ENCODE measurements at regions not wholly inside any gene's neighbourhood (a gene's known extent, or its start where the extent isn't known, plus 50 kb on each side); places are given as distances from the start of the nearest gene placed in this dataset.

- TF ChIP-seq CHD1 (IDR thresholded peaks at IDR 0.05; ENCODE audit: low read depth, low read length) (no peak), NFE2L2 (IDR thresholded peaks at IDR 0.05; ENCODE audit: low read depth, low read length) (no peak), BHLHE40 (IDR thresholded peaks at IDR 0.05; ENCODE audit: low read depth, low read length) (no peak), RAD21 (IDR thresholded peaks at IDR 0.05; ENCODE audit: low read length) (no peak), POLR2A (IDR thresholded peaks at IDR 0.05; ENCODE audit: low read depth, low read length) (no peak), MAFK (IDR thresholded peaks at IDR 0.05; ENCODE audit: low read depth, low read length) (no peak), RFX5 (IDR thresholded peaks at IDR 0.05; ENCODE audit: low read depth, low read length) (no peak), FOS (IDR thresholded peaks at IDR 0.05; ENCODE audit: low read depth, low read length) (no peak), CEBPB (IDR thresholded peaks at IDR 0.05; ENCODE audit: low read depth, low read length) (no peak), MXI1 (IDR thresholded peaks at IDR 0.05; ENCODE audit: borderline replicate concordance, low read depth, low read length) (no peak), ELK1 (IDR thresholded peaks at IDR 0.05; ENCODE audit: borderline replicate concordance, low read depth, low read length) (no peak)
- TF ChIP-seq, protein P1, sequence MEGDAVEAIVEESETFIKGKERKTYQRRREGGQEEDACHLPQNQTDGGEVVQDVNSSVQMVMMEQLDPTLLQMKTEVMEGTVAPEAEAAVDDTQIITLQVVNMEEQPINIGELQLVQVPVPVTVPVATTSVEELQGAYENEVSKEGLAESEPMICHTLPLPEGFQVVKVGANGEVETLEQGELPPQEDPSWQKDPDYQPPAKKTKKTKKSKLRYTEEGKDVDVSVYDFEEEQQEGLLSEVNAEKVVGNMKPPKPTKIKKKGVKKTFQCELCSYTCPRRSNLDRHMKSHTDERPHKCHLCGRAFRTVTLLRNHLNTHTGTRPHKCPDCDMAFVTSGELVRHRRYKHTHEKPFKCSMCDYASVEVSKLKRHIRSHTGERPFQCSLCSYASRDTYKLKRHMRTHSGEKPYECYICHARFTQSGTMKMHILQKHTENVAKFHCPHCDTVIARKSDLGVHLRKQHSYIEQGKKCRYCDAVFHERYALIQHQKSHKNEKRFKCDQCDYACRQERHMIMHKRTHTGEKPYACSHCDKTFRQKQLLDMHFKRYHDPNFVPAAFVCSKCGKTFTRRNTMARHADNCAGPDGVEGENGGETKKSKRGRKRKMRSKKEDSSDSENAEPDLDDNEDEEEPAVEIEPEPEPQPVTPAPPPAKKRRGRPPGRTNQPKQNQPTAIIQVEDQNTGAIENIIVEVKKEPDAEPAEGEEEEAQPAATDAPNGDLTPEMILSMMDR (conservative IDR thresholded peaks at IDR 0.05; ENCODE audit: low read depth, low read length) = no peak
- TF ChIP-seq, protein P2, sequence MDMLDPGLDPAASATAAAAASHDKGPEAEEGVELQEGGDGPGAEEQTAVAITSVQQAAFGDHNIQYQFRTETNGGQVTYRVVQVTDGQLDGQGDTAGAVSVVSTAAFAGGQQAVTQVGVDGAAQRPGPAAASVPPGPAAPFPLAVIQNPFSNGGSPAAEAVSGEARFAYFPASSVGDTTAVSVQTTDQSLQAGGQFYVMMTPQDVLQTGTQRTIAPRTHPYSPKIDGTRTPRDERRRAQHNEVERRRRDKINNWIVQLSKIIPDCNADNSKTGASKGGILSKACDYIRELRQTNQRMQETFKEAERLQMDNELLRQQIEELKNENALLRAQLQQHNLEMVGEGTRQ (IDR thresholded peaks at IDR 0.05; ENCODE audit: low read depth, low read length) = no peak
These were observed 98.0 kb upstream of the KCNJ6 start for GRCh38 chr21:38014298-38014697.

All from IMR-90 (cell line).